ENCODE measurements at regions not wholly inside any gene's neighbourhood (a gene's known extent, or its start where the extent isn't known, plus 50 kb on each side); places are given as distances from the start of the nearest gene placed in this dataset.

- Histone ChIP-seq H3K27me3 (ENCODE audit: control insufficient read depth, insufficient read depth, low read length) (no peaks in the 10 kb centered on the region), H3K4me3 (ENCODE audit: low read depth in 2 of 2, low read length in 2 of 2) (no peak overlapping the region), H3K4me1 (ENCODE audit: control insufficient read depth, insufficient read depth, low read length) (no peaks in the 10 kb centered on the region), H3K36me3 (ENCODE audit: control insufficient read depth, insufficient read depth, low read length) (no peaks in the 10 kb centered on the region), H3K27ac (ENCODE audit: low read length) (no peak overlapping the region), H3K9me3 (ENCODE audit: control insufficient read depth, insufficient read depth, low read depth, low read length) (peaks cover 3% of the 10 kb centered on the region; the same call in 1 of the 2 replicates)
- intact Hi-C loops (cut with micrococcal nuclease; ENCODE audit: unreplicated experiment) (no loop called here), in situ Hi-C loops (cut with HindIII; ENCODE audit: low pct_unique_long_range_greater_than_20kb, low sequenced_read_pairs) (no loop called here)
- POLR2A ChIA-PET = interaction anchor here (0.6 kb wide), 1 partner anchor 22 kb away, joined by 4 read pairs; no protein-coding TSS in a partner anchor
- CTCF ChIA-PET = no interaction called here
- TF ChIP-seq, protein P1, sequence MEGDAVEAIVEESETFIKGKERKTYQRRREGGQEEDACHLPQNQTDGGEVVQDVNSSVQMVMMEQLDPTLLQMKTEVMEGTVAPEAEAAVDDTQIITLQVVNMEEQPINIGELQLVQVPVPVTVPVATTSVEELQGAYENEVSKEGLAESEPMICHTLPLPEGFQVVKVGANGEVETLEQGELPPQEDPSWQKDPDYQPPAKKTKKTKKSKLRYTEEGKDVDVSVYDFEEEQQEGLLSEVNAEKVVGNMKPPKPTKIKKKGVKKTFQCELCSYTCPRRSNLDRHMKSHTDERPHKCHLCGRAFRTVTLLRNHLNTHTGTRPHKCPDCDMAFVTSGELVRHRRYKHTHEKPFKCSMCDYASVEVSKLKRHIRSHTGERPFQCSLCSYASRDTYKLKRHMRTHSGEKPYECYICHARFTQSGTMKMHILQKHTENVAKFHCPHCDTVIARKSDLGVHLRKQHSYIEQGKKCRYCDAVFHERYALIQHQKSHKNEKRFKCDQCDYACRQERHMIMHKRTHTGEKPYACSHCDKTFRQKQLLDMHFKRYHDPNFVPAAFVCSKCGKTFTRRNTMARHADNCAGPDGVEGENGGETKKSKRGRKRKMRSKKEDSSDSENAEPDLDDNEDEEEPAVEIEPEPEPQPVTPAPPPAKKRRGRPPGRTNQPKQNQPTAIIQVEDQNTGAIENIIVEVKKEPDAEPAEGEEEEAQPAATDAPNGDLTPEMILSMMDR (IDR thresholded peaks at IDR 0.05) = no peak
- no peak for TF ChIP-seq SIN3A (IDR thresholded peaks at IDR 0.05; ENCODE audit: borderline replicate concordance, insufficient read depth, low read depth, low read length)
- TF ChIP-seq, protein P2, sequence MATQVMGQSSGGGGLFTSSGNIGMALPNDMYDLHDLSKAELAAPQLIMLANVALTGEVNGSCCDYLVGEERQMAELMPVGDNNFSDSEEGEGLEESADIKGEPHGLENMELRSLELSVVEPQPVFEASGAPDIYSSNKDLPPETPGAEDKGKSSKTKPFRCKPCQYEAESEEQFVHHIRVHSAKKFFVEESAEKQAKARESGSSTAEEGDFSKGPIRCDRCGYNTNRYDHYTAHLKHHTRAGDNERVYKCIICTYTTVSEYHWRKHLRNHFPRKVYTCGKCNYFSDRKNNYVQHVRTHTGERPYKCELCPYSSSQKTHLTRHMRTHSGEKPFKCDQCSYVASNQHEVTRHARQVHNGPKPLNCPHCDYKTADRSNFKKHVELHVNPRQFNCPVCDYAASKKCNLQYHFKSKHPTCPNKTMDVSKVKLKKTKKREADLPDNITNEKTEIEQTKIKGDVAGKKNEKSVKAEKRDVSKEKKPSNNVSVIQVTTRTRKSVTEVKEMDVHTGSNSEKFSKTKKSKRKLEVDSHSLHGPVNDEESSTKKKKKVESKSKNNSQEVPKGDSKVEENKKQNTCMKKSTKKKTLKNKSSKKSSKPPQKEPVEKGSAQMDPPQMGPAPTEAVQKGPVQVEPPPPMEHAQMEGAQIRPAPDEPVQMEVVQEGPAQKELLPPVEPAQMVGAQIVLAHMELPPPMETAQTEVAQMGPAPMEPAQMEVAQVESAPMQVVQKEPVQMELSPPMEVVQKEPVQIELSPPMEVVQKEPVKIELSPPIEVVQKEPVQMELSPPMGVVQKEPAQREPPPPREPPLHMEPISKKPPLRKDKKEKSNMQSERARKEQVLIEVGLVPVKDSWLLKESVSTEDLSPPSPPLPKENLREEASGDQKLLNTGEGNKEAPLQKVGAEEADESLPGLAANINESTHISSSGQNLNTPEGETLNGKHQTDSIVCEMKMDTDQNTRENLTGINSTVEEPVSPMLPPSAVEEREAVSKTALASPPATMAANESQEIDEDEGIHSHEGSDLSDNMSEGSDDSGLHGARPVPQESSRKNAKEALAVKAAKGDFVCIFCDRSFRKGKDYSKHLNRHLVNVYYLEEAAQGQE (IDR thresholded peaks at IDR 0.05; ENCODE audit: insufficient read depth in 1 of 2, low read depth in 2 of 2, low read length in 1 of 2) = no peak
- no peak for TF ChIP-seq TCF7L2 (IDR thresholded peaks at IDR 0.05; ENCODE audit: low read depth, low read length)
- TF ChIP-seq POLR2AphosphoS5 (IDR thresholded peaks at IDR 0.05; ENCODE audit: low read depth, low read length) = no peak
- no TSS peak for BruUV-seq (replicated peaks)
- ATAC-seq (no peak), DNase-seq (ENCODE audit: low read depth, low spot score) (no peak)
These were observed 244.0 kb upstream of the PCDH9 start for GRCh38 chr13:67474115-67474514.

DNA sequence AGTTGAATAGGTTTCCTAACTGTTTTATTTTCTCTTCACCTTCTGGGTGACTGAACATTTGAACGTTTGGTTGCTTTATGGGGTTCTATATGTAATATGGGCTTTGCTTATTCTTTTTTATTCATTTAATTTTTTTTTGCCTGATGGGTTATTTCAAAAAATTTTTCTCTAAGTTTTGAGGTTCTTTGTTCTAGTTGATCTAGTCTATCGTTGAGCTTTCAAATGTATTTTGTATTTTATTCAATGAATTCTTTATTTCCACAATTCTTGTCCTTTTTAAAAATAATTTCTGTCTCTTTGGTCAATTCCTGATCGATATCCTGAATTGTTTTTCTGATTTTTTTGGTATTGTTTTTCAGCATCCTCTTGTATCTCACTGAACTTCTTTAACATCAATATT is 239.5 kb upstream of the PCDH9 start:
- BruUV-seq (replicated peaks) = no TSS peak
- POLR2A ChIA-PET = no interaction called here
- intact Hi-C loops (cut with micrococcal nuclease; ENCODE audit: unreplicated experiment) (no loop called here), in situ Hi-C loops (cut with HindIII; ENCODE audit: low pct_unique_long_range_greater_than_20kb, low sequenced_read_pairs) (no loop called here)
- H3K4me3 ChIP-seq (ENCODE audit: low read depth in 2 of 2, low read length in 2 of 2) = no peak overlapping the region
- no peaks in the 10 kb centered on the region for H3K4me1 ChIP-seq (ENCODE audit: control insufficient read depth, insufficient read depth, low read length)
- no peak for ATAC-seq
- H3K9me3 ChIP-seq (ENCODE audit: control insufficient read depth, insufficient read depth, low read depth, low read length) = peaks cover 6% of the 10 kb centered on the region; the same call in 1 of the 2 replicates
- no peaks in the 10 kb centered on the region for H3K27me3 ChIP-seq (ENCODE audit: control insufficient read depth, insufficient read depth, low read length)
- no peak overlapping the region for H3K27ac ChIP-seq (ENCODE audit: low read length)
- CTCF ChIA-PET = no interaction called here
- no peaks in the 10 kb centered on the region for H3K36me3 ChIP-seq (ENCODE audit: control insufficient read depth, insufficient read depth, low read length)
- no peak for DNase-seq (ENCODE audit: low read depth, low spot score)
- TF ChIP-seq, protein P2 (IDR thresholded peaks at IDR 0.05; ENCODE audit: insufficient read depth in 1 of 2, low read depth in 2 of 2, low read length in 1 of 2) = no peak
- TF ChIP-seq, protein P1 (IDR thresholded peaks at IDR 0.05) = no peak
- TF ChIP-seq SIN3A (IDR thresholded peaks at IDR 0.05; ENCODE audit: borderline replicate concordance, insufficient read depth, low read depth, low read length) (no peak), TCF7L2 (IDR thresholded peaks at IDR 0.05; ENCODE audit: low read depth, low read length) (no peak), POLR2AphosphoS5 (IDR thresholded peaks at IDR 0.05; ENCODE audit: low read depth, low read length) (no peak)
